K562 (cell line): ENCODE measurements at regions not wholly inside any gene's neighbourhood (a gene's known extent, or its start where the extent isn't known, plus 50 kb on each side); places are given as distances from the start of the nearest gene placed in this dataset.

Experiments used
- ARID3A ChIP-seq: IDR thresholded peaks from 2 replicates; pipeline ENCODE4 v1.6.1; 2012; ENCODE audit warnings: low read depth, low read length, improper control_type of control experiment, borderline replicate concordance
- NRF1 ChIP-seq, 2 experiments: fragments of 450-650 bp; IDR thresholded peaks in 1 of 2; conservative IDR thresholded peaks in 1 of 2; 2 replicates each; pipeline ENCODE4 v1.6.1; 2014; ENCODE audit warnings: mild to moderate bottlenecking in 2 of 2
- PHF21A ChIP-seq: fragments of 450-650 bp; IDR thresholded peaks from 2 replicates; pipeline ENCODE4 v1.6.1; 2017; ENCODE audit warnings: low read depth, borderline replicate concordance
- RCOR1 ChIP-seq, 2 experiments: IDR thresholded peaks; 2 replicates each; pipeline ENCODE4 v1.6.1; 2012; ENCODE audit warnings: low read depth in 2 of 2, low read length in 2 of 2, borderline replicate concordance in 1 of 2, improper control_type of control experiment in 1 of 2
- SLC30A9 ChIP-seq: fragments of 250-450 bp; sonication (Bioruptor Pico); IDR thresholded peaks from 2 replicates; pipeline ENCODE4 v1.8.0; 2022; ENCODE audit warnings: mild to moderate bottlenecking, moderate library complexity
- STAT6 ChIP-seq: sonication (generic); formaldehyde crosslinking; IDR thresholded peaks from 2 replicates; pipeline ENCODE4 v1.8.1; 2023; ENCODE audit warnings: mild to moderate bottlenecking, missing genetic modification reagents
- SUPT5H ChIP-seq: fragments of 450-650 bp; IDR thresholded peaks from 2 replicates; pipeline ENCODE4 v1.6.1; 2016
- UBTF ChIP-seq, 2 experiments: IDR thresholded peaks; 2 replicates each; pipeline ENCODE4 v1.6.1; 2012; ENCODE audit warnings: improper control_type of control experiment in 2 of 2, low read depth in 2 of 2, low read length in 2 of 2, borderline replicate concordance in 1 of 2
- ZNF324 ChIP-seq: fragments of 250-450 bp; sonication (Bioruptor Pico); IDR thresholded peaks from 2 replicates; pipeline ENCODE4 v1.4.0; 2020; ENCODE audit warnings: mild to moderate bottlenecking

GRCh38 chr13:103299079-103299478 lies 232.9 kb upstream of the SLC10A2 start (continued):
- TF ChIP-seq STAT6 (CRISPR knock-in tag) (no peak), UBTF (IDR thresholded peaks at IDR 0.05; ENCODE audit: borderline replicate concordance in 1 of 2, low read depth in 2 of 2, low read length in 2 of 2) (no peak), PHF21A (no peak), RCOR1 (IDR thresholded peaks at IDR 0.05; ENCODE audit: borderline replicate concordance in 1 of 2, low read depth in 2 of 2, low read length in 2 of 2) (no peak), ARID3A (no peak), SLC30A9 (CRISPR knock-in tag) (no peak), ZNF324 (CRISPR knock-in tag) (no peak), SUPT5H (no peak), NRF1 (conservative IDR thresholded peaks at IDR 0.05 in 1 of 2, IDR thresholded peaks at IDR 0.05 in 1 of 2) (no peak)
